Fibroblast of villous mesenchyme (primary cell): ENCODE measurements at regions not wholly inside any gene's neighbourhood (a gene's known extent, or its start where the extent isn't known, plus 50 kb on each side); places are given as distances from the start of the nearest gene placed in this dataset.
"Not testable (repeated sequence)": the region's sequence is repeated elsewhere in the genome, so short reads cannot be mapped to it uniquely, and the experiment has no call there.

Experiments used
- DNase-seq: peaks from one replicate; pipeline ENCODE4 v3.0.0-alpha.2; 2010; ENCODE audit warnings: low read depth
- H3K4me3 ChIP-seq: 2 replicates; pipeline ENCODE4 v1.5.1; 2011; ENCODE audit warnings: low read depth, mild to moderate bottlenecking, low read length

DNA sequence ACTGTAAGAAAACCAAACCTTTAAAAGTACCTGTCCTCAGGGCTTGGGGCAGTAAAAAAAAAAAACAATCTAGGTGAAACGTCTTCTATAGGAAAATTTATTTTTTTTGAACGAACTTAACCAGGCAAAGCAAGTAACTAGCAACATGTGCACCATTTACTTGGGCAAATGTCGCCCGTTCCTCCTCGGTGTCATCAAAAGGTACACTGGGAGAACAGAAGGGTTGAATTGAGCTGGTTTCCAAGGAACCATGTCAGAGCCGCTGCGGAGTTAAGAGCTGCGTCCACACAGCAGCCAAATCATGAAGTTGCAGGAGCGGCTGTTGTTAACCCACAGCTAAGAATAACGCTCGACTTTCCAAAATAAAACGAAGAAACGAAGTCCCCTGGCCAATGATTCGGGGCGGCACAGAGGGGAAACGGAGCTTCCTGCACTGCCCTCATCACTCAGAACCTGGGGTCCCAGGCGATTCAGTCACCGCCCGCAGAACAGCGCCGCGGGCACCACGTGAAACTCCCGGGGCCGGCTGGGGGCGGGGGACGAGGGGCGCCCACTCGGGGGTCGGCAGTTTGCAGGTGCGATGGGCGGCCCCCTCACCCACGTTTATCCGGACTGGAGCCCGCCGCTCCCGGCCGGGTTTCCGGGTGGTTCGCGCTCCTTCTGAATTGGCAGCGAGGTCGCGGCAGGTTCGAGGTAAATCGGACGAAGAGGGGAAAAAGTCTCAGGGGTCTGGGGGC is 53.6 kb upstream of the PLGLB1 start:
- DNase-seq, result peak; percentile 1
- peak overlapping the region; percentile 61 for H3K4me3 ChIP-seq

DNA sequence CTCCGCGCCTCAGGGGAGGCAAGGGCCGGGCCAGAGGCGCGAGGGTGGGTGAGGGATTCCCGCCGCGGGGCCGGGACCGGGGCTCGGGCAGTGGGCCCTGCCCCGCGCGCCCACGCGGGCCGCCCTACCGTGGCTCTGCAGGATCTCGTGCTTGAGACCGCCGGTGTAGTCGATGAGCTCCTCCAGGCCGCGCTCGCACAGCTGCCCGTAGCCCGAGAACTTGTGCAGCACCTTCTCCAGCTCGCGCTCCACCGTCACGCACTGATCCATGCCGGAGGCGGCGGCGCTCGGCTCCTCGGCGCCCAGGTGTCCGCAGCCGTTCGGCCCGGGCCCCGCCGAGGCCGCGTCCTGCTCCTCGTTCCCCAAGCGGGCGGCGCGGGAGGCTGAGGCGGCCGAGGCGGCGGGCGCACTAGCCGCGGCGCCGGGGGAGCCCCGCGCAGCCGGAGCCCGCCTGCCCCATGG is 54.2 kb upstream of the PLGLB1 start:
- peak; percentile 54 for DNase-seq
- H3K4me3 ChIP-seq, result peak overlapping the region; percentile 61

DNA sequence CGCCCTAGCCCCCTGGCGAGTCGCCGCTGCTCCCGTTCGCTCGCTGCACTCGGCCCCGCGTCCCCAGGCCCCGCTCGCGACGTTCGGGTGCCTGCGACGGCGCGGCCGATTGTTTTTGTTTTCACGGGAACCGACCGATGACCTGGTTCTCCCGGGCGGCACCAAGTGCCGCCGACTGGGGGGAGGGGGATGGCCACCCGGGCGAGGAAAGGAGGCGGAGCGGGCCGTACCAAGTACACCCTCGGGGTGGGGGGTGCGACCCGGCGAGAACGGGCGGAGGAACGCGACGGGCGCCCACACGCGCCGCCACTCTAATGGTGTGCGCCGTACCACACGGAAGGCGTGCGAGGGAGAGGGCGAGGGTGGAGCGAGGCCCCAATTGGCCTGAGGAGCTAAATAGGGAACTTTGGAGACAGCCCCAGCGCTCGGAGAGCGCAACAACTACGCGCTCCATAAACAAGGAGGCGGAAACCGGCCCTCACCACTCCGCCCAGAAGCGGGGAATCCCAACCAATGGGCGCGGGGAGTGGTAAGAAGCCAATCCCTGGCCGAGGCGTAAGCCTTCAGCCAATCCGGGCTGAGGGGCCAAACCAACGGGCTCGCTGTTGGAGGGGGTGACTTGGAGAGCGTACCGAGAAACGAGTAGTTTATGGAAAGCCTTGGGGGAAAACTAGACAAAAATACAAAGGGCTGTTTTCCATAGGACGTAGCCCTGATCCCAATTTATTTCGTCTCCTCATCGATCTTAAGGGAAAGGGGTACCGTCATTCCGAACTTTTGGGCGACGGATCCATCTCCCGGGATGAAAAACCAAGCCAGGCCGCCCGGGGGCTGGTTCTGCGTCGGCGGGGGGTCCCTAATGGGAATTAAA is 54.8 kb upstream of the PLGLB1 start:
- peak; percentile 91 for DNase-seq

DNA sequence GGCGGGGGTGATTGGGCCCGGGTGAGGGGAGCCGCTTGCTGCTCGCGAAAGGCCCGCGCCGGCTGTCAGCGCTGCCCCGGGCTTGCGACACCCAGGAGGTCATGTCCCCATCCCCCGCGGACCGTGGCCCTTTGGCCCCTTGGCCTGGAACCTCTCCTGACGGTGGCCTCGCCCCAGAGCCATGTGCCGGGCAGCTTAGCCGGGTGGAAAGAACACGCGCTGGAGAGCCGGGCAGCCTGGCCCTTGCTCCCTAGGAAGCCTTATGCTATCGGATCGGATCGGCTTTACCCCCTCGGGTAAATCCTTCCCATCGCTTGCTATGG is 55.4 kb upstream of the PLGLB1 start:
- peak overlapping the region; percentile 67 for H3K4me3 ChIP-seq
- not testable (repeated sequence) for DNase-seq

More for the DNA sequence above, 54.8 kb upstream of the PLGLB1 start:
- peak overlapping the region; percentile 67 for H3K4me3 ChIP-seq

DNA sequence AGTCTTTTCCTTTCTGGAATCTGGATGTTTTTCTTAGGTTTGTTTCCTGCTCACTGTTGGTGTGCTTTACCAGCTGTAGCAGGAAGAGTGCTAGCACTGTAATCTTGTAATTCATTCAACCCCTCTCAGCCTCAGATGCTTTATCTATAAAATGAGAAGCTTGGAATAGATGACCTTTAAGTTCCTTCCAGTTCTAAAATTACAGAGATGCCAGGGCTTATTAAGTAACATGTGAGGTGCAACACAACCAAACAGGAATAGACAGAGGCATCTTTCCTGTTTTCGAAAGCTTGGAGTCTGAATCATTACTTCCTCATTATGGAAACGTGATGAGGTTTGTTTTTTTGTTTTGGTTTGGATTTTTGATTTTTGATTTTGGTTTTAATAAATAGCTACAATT is 60.1 kb upstream of the PLGLB1 start:
- not testable (repeated sequence) for H3K4me3 ChIP-seq, DNase-seq

DNA sequence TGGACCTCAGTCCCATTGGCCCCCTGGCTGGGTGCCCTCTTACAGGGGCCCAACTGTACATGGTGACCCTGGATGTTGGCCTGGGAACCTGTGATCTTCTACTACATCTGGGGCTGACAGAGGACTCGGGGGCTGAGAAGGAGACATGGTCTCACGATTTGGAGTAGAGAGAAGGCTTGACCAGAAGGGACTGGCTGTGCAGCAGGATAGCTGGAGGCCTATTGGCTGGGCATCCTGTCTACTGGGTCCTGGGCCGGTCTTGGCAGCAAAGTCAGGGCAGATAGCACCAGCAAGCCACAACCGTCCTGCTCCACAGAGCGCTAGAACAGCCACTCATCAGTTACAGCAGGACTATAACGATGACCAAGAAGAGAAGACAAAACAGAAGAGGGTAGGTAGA is 66.4 kb upstream of the PLGLB1 start:
- not testable (repeated sequence) for DNase-seq, H3K4me3 ChIP-seq

DNA sequence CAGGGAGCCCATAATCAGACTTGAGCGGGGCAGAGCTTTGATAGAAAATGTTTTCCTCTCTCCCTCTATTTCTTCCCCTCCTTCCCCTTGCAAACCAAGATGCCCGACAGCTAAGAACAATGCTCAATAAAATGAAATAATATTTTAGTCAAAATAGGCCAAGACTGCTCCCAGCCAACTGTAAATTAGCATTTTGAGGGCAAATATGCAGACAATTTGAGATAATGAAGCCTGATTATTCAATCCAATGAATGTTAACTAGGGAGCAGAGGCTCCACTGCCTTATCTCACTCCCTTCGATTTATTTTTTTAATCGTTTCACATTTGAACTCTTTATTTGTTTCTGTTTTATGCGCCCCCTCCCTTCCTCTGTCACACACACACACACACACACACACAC is 67.8 kb upstream of the PLGLB1 start:
- DNase-seq, result not testable (repeated sequence)

DNA sequence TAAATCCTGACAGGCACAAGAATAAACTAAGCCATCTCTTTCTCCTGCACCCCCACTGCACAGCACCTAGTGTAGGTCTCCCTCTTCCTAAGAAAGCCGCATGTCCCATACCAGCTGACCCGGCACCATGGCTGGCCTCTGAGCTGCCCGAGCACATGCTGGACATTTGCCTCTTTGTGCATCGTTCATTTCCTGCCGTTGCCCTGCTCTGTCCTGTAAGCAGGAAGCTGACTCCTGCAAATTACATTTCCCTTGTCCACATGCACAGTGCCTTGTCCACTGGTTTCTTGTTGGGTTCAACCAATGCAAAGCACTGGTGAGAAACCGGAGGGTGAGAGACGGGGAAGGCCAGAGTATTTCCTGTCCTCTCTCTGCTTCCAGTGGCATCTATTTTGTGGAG is 71.6 kb upstream of the PLGLB1 start:
- not testable (repeated sequence) for H3K4me3 ChIP-seq, DNase-seq

More for the DNA sequence above, 67.8 kb upstream of the PLGLB1 start:
- not testable (repeated sequence) for H3K4me3 ChIP-seq

DNA sequence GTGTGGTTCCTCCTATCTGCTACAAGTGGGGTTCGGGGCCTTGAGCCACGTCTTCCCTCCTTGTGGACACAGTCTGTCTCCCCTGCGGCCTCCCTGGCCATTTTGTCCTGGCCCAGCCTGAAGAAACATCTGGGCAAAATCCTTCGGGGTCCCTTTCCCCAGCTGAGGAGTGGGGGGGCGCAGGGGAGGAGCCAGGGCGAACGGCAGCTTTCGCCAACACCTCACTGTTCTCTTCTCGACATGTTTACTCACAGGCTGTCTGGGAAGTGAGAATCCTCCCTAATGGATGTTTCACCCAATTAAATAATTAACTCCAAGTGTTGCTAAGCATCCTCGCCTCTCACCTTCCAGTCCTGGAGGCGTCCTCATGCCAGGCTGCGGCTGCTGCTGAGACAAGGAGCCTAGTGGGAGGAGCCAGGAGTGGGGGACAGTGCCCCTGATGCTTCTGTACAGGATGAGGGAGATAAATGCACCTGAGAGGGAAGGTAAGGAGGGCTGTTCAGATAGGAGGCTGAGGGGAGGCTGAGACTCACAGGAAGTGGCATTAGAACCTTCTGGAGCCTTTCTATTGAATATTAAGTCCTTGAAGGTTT is 72.4 kb upstream of the PLGLB1 start:
- not testable (repeated sequence) for H3K4me3 ChIP-seq, DNase-seq

DNA sequence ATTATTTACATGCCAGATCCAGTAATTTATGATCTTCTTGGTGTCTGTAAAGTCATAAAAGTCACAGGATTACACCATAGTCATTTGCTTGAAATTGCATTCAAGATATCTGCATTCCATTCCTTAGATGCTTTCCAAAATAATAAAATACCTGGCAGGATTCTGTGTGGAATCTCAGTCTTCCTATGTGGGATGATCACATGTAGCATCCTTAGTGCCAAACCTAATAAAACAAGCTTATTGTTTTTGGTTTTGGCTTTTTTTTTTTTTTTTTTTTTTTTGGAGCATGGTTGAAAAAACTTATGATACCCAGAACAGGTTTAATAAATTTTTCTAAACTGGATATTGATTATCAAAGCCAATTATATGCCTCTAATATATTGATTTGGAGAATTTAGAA is 74.2 kb upstream of the PLGLB1 start:
- DNase-seq, result peak; percentile 4
- not testable (repeated sequence) for H3K4me3 ChIP-seq

DNA sequence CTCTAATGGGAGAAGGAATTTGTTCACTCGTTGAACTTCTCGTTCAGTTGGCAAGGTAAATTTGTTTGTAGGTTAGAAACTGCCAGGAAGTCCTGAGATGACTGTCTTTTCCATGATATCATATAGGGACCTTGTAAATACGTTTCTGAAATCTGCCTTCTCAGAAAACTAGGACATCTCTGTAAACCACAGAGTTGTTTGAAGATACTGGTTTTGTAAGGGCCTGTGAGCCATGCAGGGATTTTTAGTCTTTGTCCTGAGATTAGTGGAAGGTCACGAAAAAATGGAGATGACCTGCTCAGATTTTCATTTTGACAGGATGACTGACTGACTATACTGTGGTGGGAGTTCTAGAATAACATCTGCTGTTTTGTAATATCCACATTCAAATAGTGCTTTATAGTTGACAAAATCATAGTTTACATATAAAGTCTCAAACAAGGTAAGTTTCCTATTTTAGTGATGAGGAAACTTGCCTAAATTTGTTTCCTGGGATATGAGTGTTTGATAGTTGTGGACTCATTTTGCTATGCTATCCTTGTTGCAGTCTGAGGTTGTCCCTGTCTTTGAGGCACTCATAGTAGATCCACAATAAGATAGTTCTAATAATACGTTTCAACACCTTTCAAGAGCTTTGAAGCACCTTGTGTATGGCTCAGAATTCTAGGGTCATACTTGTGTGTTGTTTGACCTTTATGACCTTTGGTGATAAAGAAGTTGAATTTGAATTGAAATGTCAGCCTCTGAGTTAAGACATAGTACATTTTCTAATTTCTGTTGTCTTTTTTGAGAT is 107.3 kb upstream of the PLGLB1 start:
- DNase-seq, H3K4me3 ChIP-seq: not testable (repeated sequence)

DNA sequence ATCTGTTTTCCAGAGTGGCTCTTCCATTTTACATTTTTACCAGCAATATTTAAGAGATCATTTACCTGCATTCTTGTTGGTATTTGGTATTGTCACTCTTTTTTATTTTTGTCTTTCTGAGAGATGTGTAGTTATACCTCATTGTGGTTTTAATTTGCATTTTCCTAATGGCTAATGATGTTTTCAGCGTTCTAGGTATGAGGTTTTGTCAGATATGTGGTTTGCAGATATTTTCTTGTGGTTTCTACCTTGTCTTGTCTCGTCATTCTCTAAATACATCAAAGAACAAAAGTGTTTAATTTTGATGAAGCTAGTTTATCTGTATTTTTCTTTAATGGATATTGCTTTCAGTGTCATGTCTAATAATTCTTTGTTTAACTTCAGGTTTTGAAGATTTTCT is 110.9 kb upstream of the PLGLB1 start:
- not testable (repeated sequence) for DNase-seq, H3K4me3 ChIP-seq

DNA sequence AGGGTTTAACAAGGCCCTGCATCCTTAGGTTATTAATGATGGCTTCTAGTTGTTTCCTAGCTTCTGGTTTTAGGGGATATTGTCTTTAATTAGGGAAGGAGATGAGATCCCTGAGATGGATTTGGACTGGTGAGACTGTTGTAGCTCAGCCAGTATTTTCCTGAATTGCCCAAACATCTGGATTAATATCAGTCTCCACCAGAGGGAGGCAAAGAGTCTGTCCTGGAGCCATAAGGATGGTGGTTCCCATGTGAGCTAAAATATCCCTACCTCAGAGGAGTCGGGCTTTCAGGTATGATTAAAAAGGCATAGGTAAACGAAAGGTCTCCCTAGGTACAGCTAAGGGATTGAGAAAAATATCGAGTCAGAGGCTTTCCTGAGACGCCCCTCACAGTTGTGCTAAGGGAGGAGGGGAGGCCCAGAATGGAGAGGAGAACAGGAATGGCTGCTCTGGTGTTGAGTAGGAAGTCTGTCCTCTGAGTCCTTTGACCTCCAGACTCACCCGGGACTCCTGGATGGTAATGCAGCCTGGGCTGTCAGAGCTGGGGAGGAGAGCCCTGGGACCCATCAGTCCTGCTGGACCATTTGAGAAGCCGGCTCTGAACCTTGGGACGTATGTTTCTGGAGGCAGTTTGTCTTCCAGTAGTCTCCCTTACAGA is 130.3 kb upstream of the PLGLB1 start:
- not testable (repeated sequence) for DNase-seq, H3K4me3 ChIP-seq

DNA sequence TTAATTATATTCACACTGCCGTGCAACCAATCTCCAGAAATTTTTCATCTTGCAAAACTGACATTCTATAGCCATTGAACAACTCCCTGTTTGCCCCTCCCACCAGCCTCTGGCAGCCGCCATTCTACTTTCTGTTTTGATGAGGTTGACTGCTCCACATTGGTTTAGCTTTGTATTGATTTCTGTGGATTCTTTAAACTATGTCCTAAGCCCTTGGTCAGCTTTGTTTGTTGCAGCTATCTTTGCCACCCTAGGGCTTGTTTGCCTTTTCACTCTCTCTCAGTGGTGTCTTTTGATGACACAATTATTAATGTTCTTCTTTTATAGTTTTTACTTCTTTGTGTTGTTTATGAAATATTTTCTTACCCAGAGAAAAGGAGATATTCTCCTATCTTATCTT is 152.8 kb upstream of the PLGLB1 start:
- DNase-seq, H3K4me3 ChIP-seq: not testable (repeated sequence)

DNA sequence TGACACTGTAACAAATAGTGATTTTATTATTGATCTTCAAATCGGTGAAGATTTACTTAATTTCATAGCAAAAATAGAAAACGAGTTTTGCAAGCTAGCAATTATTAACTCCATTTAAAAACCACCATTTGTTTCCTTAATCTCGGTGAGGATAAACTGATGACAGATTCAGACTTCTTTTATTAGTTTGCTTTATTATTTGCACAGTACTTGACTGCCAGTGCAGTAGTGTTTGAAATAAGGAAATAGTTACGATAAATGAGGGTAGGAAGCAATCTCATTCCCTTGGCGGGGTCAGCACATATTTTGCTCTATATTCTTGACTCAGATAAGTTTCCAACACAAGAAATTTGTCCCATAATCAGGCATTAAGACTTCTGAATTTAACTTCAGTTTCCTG is 161.7 kb upstream of the PLGLB1 start:
- not testable (repeated sequence) for H3K4me3 ChIP-seq, DNase-seq

DNA sequence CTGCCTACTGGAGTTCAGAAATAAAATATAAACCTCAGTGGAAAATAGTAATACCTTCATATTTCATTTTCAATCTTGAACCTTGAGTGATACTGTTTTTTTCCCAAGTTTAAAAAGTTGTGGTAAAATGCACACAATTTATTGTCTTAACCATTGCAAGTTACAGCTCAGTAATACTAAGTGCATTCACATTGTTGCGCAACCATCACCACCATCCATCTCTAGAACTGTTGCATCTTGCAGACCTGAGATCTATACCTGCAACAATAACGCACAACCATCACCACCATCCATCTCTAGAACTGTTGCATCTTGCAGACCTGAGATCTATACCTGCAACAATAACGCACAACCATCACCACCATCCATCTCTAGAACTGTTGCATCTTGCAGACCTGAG is 162.6 kb upstream of the PLGLB1 start:
- not testable (repeated sequence) for DNase-seq, H3K4me3 ChIP-seq

DNA sequence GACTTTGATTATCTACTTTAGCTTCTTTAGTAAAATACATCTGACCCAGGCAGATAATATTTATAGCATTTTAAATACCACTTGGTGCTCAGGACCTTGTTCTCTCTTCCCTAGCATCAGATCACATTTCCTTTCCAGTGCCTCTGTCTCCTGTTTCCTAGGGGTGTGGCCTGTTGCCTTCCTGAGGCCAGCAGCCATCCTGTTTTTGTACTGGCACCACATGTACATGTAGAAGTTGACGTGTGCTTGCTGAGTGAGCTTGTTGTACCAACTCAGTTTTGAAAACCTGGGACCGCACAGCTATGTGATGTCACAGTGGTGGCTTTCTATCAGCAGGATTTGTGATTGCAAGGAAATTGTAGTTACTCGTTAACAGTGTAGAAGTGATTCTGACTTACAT is 167.6 kb upstream of the PLGLB1 start:
- H3K4me3 ChIP-seq, DNase-seq: not testable (repeated sequence)

DNA sequence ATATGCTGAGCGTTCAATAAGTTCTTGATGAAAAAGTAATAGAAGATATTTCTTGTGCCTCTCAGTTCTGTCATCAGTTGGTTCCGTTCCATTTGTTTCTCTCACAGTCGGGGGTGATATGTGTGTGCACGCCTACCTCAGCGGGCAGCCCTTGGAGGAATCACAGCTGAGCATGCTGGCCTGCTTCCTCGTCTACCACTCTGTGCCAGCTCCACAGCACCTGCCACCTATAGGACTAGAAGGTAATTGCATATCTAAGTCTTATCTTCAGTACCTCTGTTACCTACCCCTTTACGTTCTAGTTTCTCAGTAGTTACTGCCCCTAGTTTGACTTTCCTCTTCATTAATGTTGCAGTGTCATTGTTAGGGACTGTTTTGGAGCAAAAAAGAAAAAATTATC is 171.7 kb upstream of the PLGLB1 start:
- not testable (repeated sequence) for H3K4me3 ChIP-seq, DNase-seq
